Activated naive CD8-positive, alpha-beta T cell treated with anti-CD3 and anti-CD28 coated beads, Interleukin-2, amount 50 U/mL, for 24 hours (primary cell): ENCODE measurements at regions not wholly inside any gene's neighbourhood (a gene's known extent, or its start where the extent isn't known, plus 50 kb on each side); places are given as distances from the start of the nearest gene placed in this dataset.

Experiments
- ATAC-seq: fragments of 150-1000 bp; cut with Tn5 transposase; one replicate; pipeline ENCODE4 v1.10.0; 2021
- DNase-seq: peaks from one replicate; pipeline ENCODE4 v3.0.0; 2021
- H3K27ac Mint-ChIP-seq: one replicate; pipeline ENCODE4 v1.8.0; 2021; ENCODE audit warnings: mild to moderate bottlenecking, mixed read lengths
- H3K27me3 Mint-ChIP-seq: one replicate; pipeline ENCODE4 v1.8.0; 2021; ENCODE audit warnings: mixed read lengths
- H3K36me3 Mint-ChIP-seq: one replicate; pipeline ENCODE4 v1.8.0; 2021; ENCODE audit warnings: low read depth, mixed read lengths
- H3K4me1 Mint-ChIP-seq: one replicate; pipeline ENCODE4 v1.8.0; 2021; ENCODE audit warnings: mixed read lengths
- H3K4me3 Mint-ChIP-seq: one replicate; pipeline ENCODE4 v1.8.0; 2021; ENCODE audit warnings: mild to moderate bottlenecking, moderate library complexity, mixed read lengths
- H3K9me3 Mint-ChIP-seq: one replicate; pipeline ENCODE4 v1.8.0; 2021; ENCODE audit warnings: mixed read lengths

DNA sequence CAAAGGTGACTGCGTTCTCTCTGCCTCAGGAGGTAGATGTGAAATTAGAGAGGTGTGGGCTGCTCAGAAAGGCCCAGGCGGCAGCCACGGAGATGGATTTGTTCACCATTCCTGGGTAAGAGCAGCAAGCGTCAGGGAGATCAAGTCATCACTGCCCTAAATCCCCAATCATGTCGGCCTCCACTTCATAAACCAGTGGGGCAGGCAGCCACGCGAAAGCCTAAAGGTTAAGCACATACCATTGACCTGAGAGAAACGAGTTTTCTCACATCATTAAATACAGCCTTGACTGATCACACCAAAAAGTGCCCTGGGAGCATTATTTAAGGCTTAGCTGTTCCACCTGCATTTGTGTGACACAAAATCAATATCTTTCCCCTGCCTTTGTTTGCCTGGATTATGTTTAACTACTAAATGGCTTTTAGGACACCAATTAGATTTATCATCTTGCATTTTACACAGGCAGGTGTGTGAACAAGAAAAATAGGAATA is 50.7 kb upstream of the FOXB1 start:
- Mint-ChIP-seq H3K4me3 (no peak overlapping the region), H3K27ac (no peak overlapping the region), H3K27me3 (peaks cover 2% of the 10 kb centered on the region), H3K4me1 (no peaks in the 10 kb centered on the region), H3K9me3 (peaks cover 4% of the 10 kb centered on the region), H3K36me3 (no peaks in the 10 kb centered on the region)
- DNase-seq = no peak
- no peak for ATAC-seq

GRCh38 chr15:59952960-59953359 is 51.2 kb upstream of the FOXB1 start:
- no peak overlapping the region for H3K27ac Mint-ChIP-seq
- H3K36me3 Mint-ChIP-seq = no peaks in the 10 kb centered on the region
- no peaks in the 10 kb centered on the region for H3K9me3 Mint-ChIP-seq
- no peak overlapping the region for H3K4me3 Mint-ChIP-seq
- DNase-seq = no peak
- no peak for ATAC-seq
- no peaks in the 10 kb centered on the region for H3K4me1 Mint-ChIP-seq
- H3K27me3 Mint-ChIP-seq = peaks cover 2% of the 10 kb centered on the region

GRCh38 chr15:59950603-59951388 is 53.3 kb upstream of the FOXB1 start:
- H3K27me3 Mint-ChIP-seq = peaks cover 2% of the 10 kb centered on the region
- no peak overlapping the region for H3K27ac Mint-ChIP-seq
- H3K36me3 Mint-ChIP-seq = no peaks in the 10 kb centered on the region
- no peaks in the 10 kb centered on the region for H3K4me1 Mint-ChIP-seq
- no peak overlapping the region for H3K4me3 Mint-ChIP-seq
- no peak for ATAC-seq
- no peaks in the 10 kb centered on the region for H3K9me3 Mint-ChIP-seq
- no peak for DNase-seq

GRCh38 chr15:59948924-59949613 is 55.0 kb upstream of the FOXB1 start:
- no peak overlapping the region for H3K27ac Mint-ChIP-seq
- no peaks in the 10 kb centered on the region for H3K36me3 Mint-ChIP-seq
- ATAC-seq (no peak), DNase-seq (no peak)
- peaks cover 2% of the 10 kb centered on the region for H3K27me3 Mint-ChIP-seq
- H3K9me3 Mint-ChIP-seq = no peaks in the 10 kb centered on the region
- no peaks in the 10 kb centered on the region for H3K4me1 Mint-ChIP-seq
- H3K4me3 Mint-ChIP-seq = no peak overlapping the region

GRCh38 chr15:59946084-59946483 is 58.0 kb upstream of the FOXB1 start:
- no peak for ATAC-seq

GRCh38 chr15:59945036-59945435 is 59.1 kb upstream of the FOXB1 start:
- Mint-ChIP-seq H3K36me3 (no peaks in the 10 kb centered on the region), H3K27me3 (peaks cover 2% of the 10 kb centered on the region), H3K9me3 (no peaks in the 10 kb centered on the region), H3K4me1 (no peaks in the 10 kb centered on the region), H3K4me3 (no peak overlapping the region), H3K27ac (no peak overlapping the region)
- DNase-seq = no peak
- no peak for ATAC-seq

More at GRCh38 chr15:59946084-59946483, 58.0 kb upstream of the FOXB1 start:
- H3K27me3 Mint-ChIP-seq = peaks cover 2% of the 10 kb centered on the region
- H3K4me3 Mint-ChIP-seq = no peak overlapping the region
- H3K9me3 Mint-ChIP-seq = no peaks in the 10 kb centered on the region
- no peaks in the 10 kb centered on the region for H3K36me3 Mint-ChIP-seq
- no peaks in the 10 kb centered on the region for H3K4me1 Mint-ChIP-seq
- no peak for DNase-seq
- H3K27ac Mint-ChIP-seq = no peak overlapping the region

DNA sequence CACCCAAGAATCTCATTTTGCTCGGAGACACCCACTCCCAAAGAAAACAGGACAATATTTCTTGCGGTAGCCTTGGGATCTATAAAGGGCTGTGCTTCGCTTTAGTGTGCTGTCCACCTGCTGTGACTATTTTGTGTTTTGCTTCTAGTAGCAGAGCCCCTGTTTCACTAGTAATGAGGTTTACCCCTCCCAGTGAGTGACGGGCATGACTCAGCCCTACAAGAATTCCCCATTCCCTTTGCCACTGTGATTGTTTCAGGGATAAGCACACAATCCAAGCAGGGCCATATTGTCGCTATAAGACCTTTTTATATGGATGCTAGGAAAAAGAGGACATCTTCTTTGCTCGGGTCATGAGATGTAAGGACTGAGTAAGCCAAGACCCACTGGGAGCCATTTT is 62.5 kb upstream of the FOXB1 start:
- Mint-ChIP-seq H3K4me3 (no peak overlapping the region), H3K4me1 (no peaks in the 10 kb centered on the region), H3K36me3 (no peaks in the 10 kb centered on the region), H3K27me3 (no peaks in the 10 kb centered on the region), H3K9me3 (no peaks in the 10 kb centered on the region), H3K27ac (no peak overlapping the region)
- no peak for DNase-seq
- ATAC-seq = no peak

GRCh38 chr15:59940928-59941327 is 63.2 kb upstream of the FOXB1 start:
- DNase-seq (no peak), ATAC-seq (no peak)
- Mint-ChIP-seq H3K36me3 (no peaks in the 10 kb centered on the region), H3K4me3 (no peak overlapping the region), H3K27ac (no peak overlapping the region), H3K27me3 (no peaks in the 10 kb centered on the region), H3K9me3 (no peaks in the 10 kb centered on the region), H3K4me1 (no peaks in the 10 kb centered on the region)

DNA sequence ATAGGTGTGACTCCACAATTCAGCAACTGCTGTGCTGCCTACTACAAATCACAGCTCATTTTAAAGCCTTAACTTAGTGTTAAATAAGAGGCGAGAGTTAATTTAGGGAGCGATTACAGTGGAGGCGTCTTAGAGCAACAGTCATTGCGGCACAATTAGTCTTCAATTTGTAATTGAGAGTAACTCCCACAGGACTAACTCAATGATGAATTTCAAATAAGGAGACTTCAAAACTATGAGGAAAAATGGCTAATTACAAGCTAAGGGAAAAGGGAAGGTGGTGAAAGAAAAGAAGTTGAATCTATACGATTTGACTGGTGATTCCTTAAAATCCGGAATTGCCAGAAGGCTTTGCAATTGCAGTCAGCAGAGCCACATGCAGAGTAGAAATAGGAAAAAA is 63.7 kb upstream of the FOXB1 start:
- H3K27ac Mint-ChIP-seq = no peak overlapping the region
- no peaks in the 10 kb centered on the region for H3K27me3 Mint-ChIP-seq
- no peaks in the 10 kb centered on the region for H3K9me3 Mint-ChIP-seq
- no peak for ATAC-seq
- no peak overlapping the region for H3K4me3 Mint-ChIP-seq
- no peaks in the 10 kb centered on the region for H3K36me3 Mint-ChIP-seq
- no peaks in the 10 kb centered on the region for H3K4me1 Mint-ChIP-seq
- DNase-seq = no peak

DNA sequence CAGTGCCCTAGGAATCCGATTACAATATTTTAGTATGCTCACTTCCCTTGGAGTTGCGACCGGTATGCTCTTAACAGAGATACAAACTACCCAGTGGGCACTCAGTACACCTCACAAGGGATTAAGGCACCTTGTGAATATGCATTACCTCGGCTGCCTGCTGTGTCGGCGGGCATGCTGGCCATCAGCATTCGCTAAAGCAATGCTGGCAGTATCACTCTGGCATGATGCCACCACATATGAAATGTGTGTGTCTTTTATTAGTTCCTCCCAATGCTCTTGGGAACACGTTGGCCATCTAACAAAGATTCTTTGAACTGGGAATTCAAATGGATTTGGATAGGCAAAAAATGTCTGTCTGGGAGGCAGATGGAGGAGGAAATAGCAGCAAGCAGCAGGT is 67.4 kb upstream of the FOXB1 start:
- no peak for ATAC-seq
- DNase-seq = no peak

GRCh38 chr15:59933607-59934006 is 70.5 kb upstream of the FOXB1 start:
- H3K4me1 Mint-ChIP-seq = peaks cover 9% of the 10 kb centered on the region
- DNase-seq (no peak), ATAC-seq (no peak)
- no peak overlapping the region for H3K27ac Mint-ChIP-seq
- H3K36me3 Mint-ChIP-seq = no peaks in the 10 kb centered on the region
- no peaks in the 10 kb centered on the region for H3K9me3 Mint-ChIP-seq
- peaks cover 7% of the 10 kb centered on the region for H3K27me3 Mint-ChIP-seq
- H3K4me3 Mint-ChIP-seq = no peak overlapping the region

More for the DNA sequence above, 67.4 kb upstream of the FOXB1 start:
- Mint-ChIP-seq H3K27ac (no peak overlapping the region), H3K4me1 (no peaks in the 10 kb centered on the region), H3K4me3 (no peak overlapping the region), H3K9me3 (no peaks in the 10 kb centered on the region), H3K27me3 (peaks cover 2% of the 10 kb centered on the region), H3K36me3 (no peaks in the 10 kb centered on the region)

DNA sequence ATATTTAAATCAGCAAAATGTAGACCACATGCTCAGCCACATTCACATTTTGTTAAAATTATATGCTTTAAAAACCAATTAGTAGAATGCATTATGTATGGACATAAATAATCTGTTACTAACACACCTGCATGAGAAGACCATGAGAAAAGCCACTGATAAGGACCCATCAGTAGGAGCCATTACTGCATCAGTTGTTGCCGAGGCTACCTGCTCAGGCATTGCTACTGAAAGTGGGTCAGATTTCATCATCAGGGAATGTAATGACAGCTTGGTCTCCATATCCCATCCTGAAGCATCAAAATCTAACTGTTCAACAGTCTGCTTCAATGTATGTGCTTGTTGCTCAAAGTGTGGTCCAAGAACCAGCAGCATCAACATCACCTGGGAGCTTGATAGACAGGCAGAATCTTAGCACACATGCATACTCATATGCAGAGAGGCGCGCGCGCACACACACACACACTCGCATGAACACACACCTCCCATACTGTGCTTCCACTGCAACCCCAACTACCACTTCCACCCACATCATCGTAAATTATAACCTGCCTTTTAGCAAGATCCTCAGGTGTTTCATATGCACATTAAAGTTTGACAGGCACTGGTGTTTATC is 72.4 kb upstream of the FOXB1 start:
- Mint-ChIP-seq H3K27ac (no peak overlapping the region), H3K36me3 (no peaks in the 10 kb centered on the region), H3K4me1 (peaks cover 9% of the 10 kb centered on the region), H3K4me3 (no peak overlapping the region), H3K27me3 (peaks cover 14% of the 10 kb centered on the region), H3K9me3 (no peaks in the 10 kb centered on the region)
- ATAC-seq = no peak
- no peak for DNase-seq

GRCh38 chr15:59924812-59925522 is 79.1 kb upstream of the FOXB1 start:
- H3K4me3 Mint-ChIP-seq = no peak overlapping the region
- peaks cover 15% of the 10 kb centered on the region for H3K4me1 Mint-ChIP-seq
- no peaks in the 10 kb centered on the region for H3K9me3 Mint-ChIP-seq
- H3K36me3 Mint-ChIP-seq = no peaks in the 10 kb centered on the region
- H3K27ac Mint-ChIP-seq = no peak overlapping the region
- ATAC-seq (no peak), DNase-seq (no peak)
- H3K27me3 Mint-ChIP-seq = peaks cover 8% of the 10 kb centered on the region

GRCh38 chr15:59924096-59924495 is 80.0 kb upstream of the FOXB1 start:
- H3K9me3 Mint-ChIP-seq = no peaks in the 10 kb centered on the region

More at GRCh38 chr15:59924096-59924495, 80.0 kb upstream of the FOXB1 start:
- Mint-ChIP-seq H3K4me1 (peaks cover 22% of the 10 kb centered on the region), H3K27me3 (peaks cover 7% of the 10 kb centered on the region), H3K36me3 (no peaks in the 10 kb centered on the region), H3K4me3 (no peak overlapping the region), H3K27ac (no peak overlapping the region)
- ATAC-seq (no peak), DNase-seq (no peak)
